Esophagus (tissue), 2 donors: ENCODE measurements at regions not wholly inside any gene's neighbourhood (a gene's known extent, or its start where the extent isn't known, plus 50 kb on each side); places are given as distances from the start of the nearest gene placed in this dataset.

Source experiments
- H3K27ac ChIP-seq, 2 donors: one replicate each; pipeline ENCODE4 v1.5.1; 2013; ENCODE audit warnings: low read depth in 2 of 2, mild to moderate bottlenecking in 2 of 2, inconsistent platforms in 1 of 2, low read length in 1 of 2, moderate library complexity in 1 of 2
- H3K27me3 ChIP-seq, 2 donors: one replicate each; pipeline ENCODE4 v1.6.1; 2013; ENCODE audit warnings: low read length in 2 of 2, control low read depth in 1 of 2, mild to moderate bottlenecking in 1 of 2; ENCODE audit not compliant: insufficient read depth in 2 of 2, control insufficient read depth in 1 of 2
- H3K36me3 ChIP-seq, 2 donors: one replicate each; pipeline ENCODE4 v1.6.1; 2013; ENCODE audit warnings: low read length in 1 of 2; ENCODE audit not compliant: control insufficient read depth in 2 of 2, insufficient read depth in 2 of 2
- H3K4me1 ChIP-seq, 2 donors: one replicate each; pipeline ENCODE4 v1.6.1; 2013; ENCODE audit warnings: low read length in 1 of 2; ENCODE audit not compliant: control insufficient read depth in 2 of 2, insufficient read depth in 2 of 2
- H3K4me3 ChIP-seq, 2 donors: one replicate each; pipeline ENCODE4 v1.5.1; 2013; ENCODE audit warnings: low read length in 2 of 2, mild to moderate bottlenecking in 2 of 2, low read depth in 1 of 2, moderate library complexity in 1 of 2
- H3K9me3 ChIP-seq, 2 donors: one replicate each; pipeline ENCODE4 v1.6.1; 2013; ENCODE audit warnings: mild to moderate bottlenecking in 2 of 2, low read depth in 1 of 2, low read length in 1 of 2, moderate library complexity in 1 of 2; ENCODE audit not compliant: control insufficient read depth in 2 of 2, insufficient read depth in 1 of 2
- WGBS, 2 donors: extraction: QIAGEN DNeasy Blood & Tissue Kit; methylation state at CpG; one replicate each; pipeline ENCODE4 v1.1.7; 2013; 5-methylcytosine and 5-hydroxymethylcytosine counted together
- donor health status: healthy with polysubstance abuse.
- donor health status: Bipolar disorder and iron deficiency.

- H3K36me3 ChIP-seq = no peaks in the 10 kb centered on the region
- H3K4me1 ChIP-seq = peaks cover 27 to 66% of the 10 kb centered on the region in 2 donors
- no peaks in the 10 kb centered on the region for H3K9me3 ChIP-seq
- H3K27ac ChIP-seq = peak overlapping the region; percentile 82 to 92
- WGBS, 2 donors = 59 to 67% methylated on average over 11 of the region's 11 CpGs
- H3K27me3 ChIP-seq = no peaks in the 10 kb centered on the region
- no peak overlapping the region for H3K4me3 ChIP-seq
Observed at GRCh38 chr17:77426676-77427386, 286.1 kb downstream of the SEC14L1 start.

- Histone ChIP-seq H3K27me3 (no peaks in the 10 kb centered on the region), H3K9me3 (peaks cover 0 to 2% of the 10 kb centered on the region in 2 donors), H3K27ac (peak overlapping the region; percentile 82 to 92), H3K36me3 (no peaks in the 10 kb centered on the region), H3K4me3 (no peak overlapping the region), H3K4me1 (peaks cover 26 to 60% of the 10 kb centered on the region in 2 donors)
- WGBS, 2 donors = 22 to 38% methylated on average over 14 of the region's 14 CpGs
Observed at GRCh38 chr17:77427391-77427991, 286.7 kb downstream of the SEC14L1 start.

- 60 to 67% methylated on average over 13 of the region's 13 CpGs for WGBS, 2 donors
- Histone ChIP-seq H3K27me3 (no peaks in the 10 kb centered on the region), H3K27ac (peak overlapping the region; percentile 82 to 92), H3K4me3 (no peak overlapping the region), H3K9me3 (peaks cover 0 to 2% of the 10 kb centered on the region in 2 donors), H3K36me3 (no peaks in the 10 kb centered on the region), H3K4me1 (peaks cover 23 to 63% of the 10 kb centered on the region in 2 donors)
Observed at GRCh38 chr17:77428020-77428748, 287.4 kb downstream of the SEC14L1 start.

GRCh38 chr17:77428749-77429368 is 288.1 kb downstream of the SEC14L1 start:
- no peaks in the 10 kb centered on the region for H3K27me3 ChIP-seq
- peaks cover 20 to 59% of the 10 kb centered on the region in 2 donors for H3K4me1 ChIP-seq
- H3K36me3 ChIP-seq = no peaks in the 10 kb centered on the region
- 67 to 75% methylated on average over 16 of the region's 16 CpGs for WGBS, 2 donors
- peak overlapping the region; percentile 71 to 92 for H3K27ac ChIP-seq
- H3K4me3 ChIP-seq = no peak overlapping the region
- peaks cover 0 to 2% of the 10 kb centered on the region in 2 donors for H3K9me3 ChIP-seq

- Histone ChIP-seq H3K27me3 (no peaks in the 10 kb centered on the region), H3K9me3 (peaks cover 0 to 2% of the 10 kb centered on the region in 2 donors), H3K36me3 (no peaks in the 10 kb centered on the region), H3K27ac (peak overlapping the region; percentile 71 to 92), H3K4me3 (no peak overlapping the region), H3K4me1 (peaks cover 20 to 61% of the 10 kb centered on the region in 2 donors)
- 53 to 60% methylated on average over 14 of the region's 14 CpGs for WGBS, 2 donors
Observed at GRCh38 chr17:77429369-77429968, 288.7 kb downstream of the SEC14L1 start.

GRCh38 chr17:77429969-77430752 is 289.4 kb downstream of the SEC14L1 start:
- Histone ChIP-seq H3K36me3 (no peaks in the 10 kb centered on the region), H3K27ac (peak overlapping the region; percentile 71 to 92), H3K27me3 (no peaks in the 10 kb centered on the region), H3K4me3 (no peak overlapping the region), H3K9me3 (peaks cover 0 to 2% of the 10 kb centered on the region in 2 donors), H3K4me1 (peaks cover 19 to 61% of the 10 kb centered on the region in 2 donors)
- WGBS, 2 donors = 39% methylated on average over 16 of the region's 16 CpGs

GRCh38 chr17:77432034-77432661 is 291.4 kb downstream of the SEC14L1 start:
- no peaks in the 10 kb centered on the region for H3K27me3 ChIP-seq
- H3K36me3 ChIP-seq = no peaks in the 10 kb centered on the region
- no peak overlapping the region for H3K27ac ChIP-seq
- H3K4me1 ChIP-seq = peaks cover 11 to 57% of the 10 kb centered on the region in 2 donors
- 88 to 89% methylated on average over 16 of the region's 16 CpGs for WGBS, 2 donors
- H3K4me3 ChIP-seq = no peak overlapping the region
- H3K9me3 ChIP-seq = peaks cover 0 to 2% of the 10 kb centered on the region in 2 donors

- peaks cover 0 to 2% of the 10 kb centered on the region in 2 donors for H3K36me3 ChIP-seq
- H3K4me1 ChIP-seq = peaks cover 8 to 55% of the 10 kb centered on the region in 2 donors
- peaks cover 0 to 2% of the 10 kb centered on the region in 2 donors for H3K9me3 ChIP-seq
- no peak overlapping the region for H3K4me3 ChIP-seq
- H3K27me3 ChIP-seq = no peaks in the 10 kb centered on the region
- 74% methylated on average over 10 of the region's 10 CpGs for WGBS, 2 donors
- no peak overlapping the region for H3K27ac ChIP-seq
Observed at GRCh38 chr17:77432742-77433141, 292.0 kb downstream of the SEC14L1 start.
